ENCODE measurements at regions not wholly inside any gene's neighbourhood (a gene's known extent, or its start where the extent isn't known, plus 50 kb on each side); places are given as distances from the start of the nearest gene placed in this dataset.

DNA sequence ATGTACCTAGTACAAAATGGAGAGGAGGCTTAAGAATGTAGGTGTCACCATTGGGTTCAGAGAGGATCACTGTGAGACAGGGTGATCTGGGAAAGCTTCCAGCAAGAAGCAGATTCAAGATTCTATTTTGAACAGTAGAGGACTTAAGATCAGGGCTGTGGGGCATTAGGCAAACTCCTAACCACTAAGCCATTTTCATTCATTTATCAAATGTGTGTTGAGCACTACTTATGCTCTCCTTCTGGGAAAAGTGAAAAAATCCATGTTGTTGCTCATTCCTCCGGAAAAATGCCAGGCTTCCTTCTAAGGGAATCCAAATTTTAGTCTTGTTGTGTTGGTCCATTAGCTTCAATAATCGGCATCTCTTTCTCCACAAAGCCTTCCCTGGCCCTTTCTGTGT, 163.4 kb downstream of the NUAK1 start:
- Histone ChIP-seq H2AFZ (ENCODE audit: insufficient read depth, low read depth, low read length, poor library complexity, severe bottlenecking) (no peak overlapping the region), H3K4me1 (ENCODE audit: control insufficient read depth in 1 of 2, insufficient read depth in 2 of 2, low read length in 2 of 2) (no peaks in the 10 kb centered on the region), H3K36me3 (replicated peaks in 1 of 2; ENCODE audit: control insufficient read depth in 1 of 2, insufficient read depth in 2 of 2, low read length in 2 of 2) (no peaks in the 10 kb centered on the region), H3K4me3 (replicated peaks in 1 of 3; ENCODE audit: low read depth in 2 of 3, low read length in 3 of 3) (no peak overlapping the region), H3K9me3 (replicated peaks in 1 of 2; ENCODE audit: control insufficient read depth in 1 of 2, insufficient read depth in 1 of 2, low read length in 2 of 2) (no peaks in the 10 kb centered on the region), H3K27ac (ENCODE audit: low read depth in 1 of 2, low read length in 2 of 2) (no peak overlapping the region), H3K4me2 (replicated peaks; ENCODE audit: extremely low read depth, low read length, poor library complexity, severe bottlenecking) (no peak overlapping the region), H4K20me1 (ENCODE audit: insufficient read depth, low read length) (no peaks in the 10 kb centered on the region), H3K27me3 (ENCODE audit: control insufficient read depth in 2 of 2, insufficient read depth in 2 of 2, low read length in 2 of 2) (no peaks in the 10 kb centered on the region), H3K79me2 (ENCODE audit: insufficient read depth, low read length) (no peaks in the 10 kb centered on the region), H3K9ac (ENCODE audit: insufficient read depth, low read length, poor library complexity, severe bottlenecking) (no peak overlapping the region)
- TF ChIP-seq, protein P1, sequence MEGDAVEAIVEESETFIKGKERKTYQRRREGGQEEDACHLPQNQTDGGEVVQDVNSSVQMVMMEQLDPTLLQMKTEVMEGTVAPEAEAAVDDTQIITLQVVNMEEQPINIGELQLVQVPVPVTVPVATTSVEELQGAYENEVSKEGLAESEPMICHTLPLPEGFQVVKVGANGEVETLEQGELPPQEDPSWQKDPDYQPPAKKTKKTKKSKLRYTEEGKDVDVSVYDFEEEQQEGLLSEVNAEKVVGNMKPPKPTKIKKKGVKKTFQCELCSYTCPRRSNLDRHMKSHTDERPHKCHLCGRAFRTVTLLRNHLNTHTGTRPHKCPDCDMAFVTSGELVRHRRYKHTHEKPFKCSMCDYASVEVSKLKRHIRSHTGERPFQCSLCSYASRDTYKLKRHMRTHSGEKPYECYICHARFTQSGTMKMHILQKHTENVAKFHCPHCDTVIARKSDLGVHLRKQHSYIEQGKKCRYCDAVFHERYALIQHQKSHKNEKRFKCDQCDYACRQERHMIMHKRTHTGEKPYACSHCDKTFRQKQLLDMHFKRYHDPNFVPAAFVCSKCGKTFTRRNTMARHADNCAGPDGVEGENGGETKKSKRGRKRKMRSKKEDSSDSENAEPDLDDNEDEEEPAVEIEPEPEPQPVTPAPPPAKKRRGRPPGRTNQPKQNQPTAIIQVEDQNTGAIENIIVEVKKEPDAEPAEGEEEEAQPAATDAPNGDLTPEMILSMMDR (IDR thresholded peaks at IDR 0.05) = no peak
- Mint-ChIP-seq H3K36me3 (no peaks in the 10 kb centered on the region), H3K27ac (no peak overlapping the region), H3K27me3 (ENCODE audit: low read depth in 3 of 3) (peaks cover 0 to 7% (median 3%) of the 10 kb centered on the region in 3 donors), H3K4me3 (no peak overlapping the region), H3K9me3 (peaks cover 0 to 14% (median 4%) of the 10 kb centered on the region in 7 donors), H3K4me1 (no peaks in the 10 kb centered on the region)
- intact Hi-C loops (cut with micrococcal nuclease) = no loop called here
- no peak for DNase-seq
- WGBS (ENCODE audit: insufficient coverage) = 100% methylated on average over 1 of the region's 2 CpGs

DNA sequence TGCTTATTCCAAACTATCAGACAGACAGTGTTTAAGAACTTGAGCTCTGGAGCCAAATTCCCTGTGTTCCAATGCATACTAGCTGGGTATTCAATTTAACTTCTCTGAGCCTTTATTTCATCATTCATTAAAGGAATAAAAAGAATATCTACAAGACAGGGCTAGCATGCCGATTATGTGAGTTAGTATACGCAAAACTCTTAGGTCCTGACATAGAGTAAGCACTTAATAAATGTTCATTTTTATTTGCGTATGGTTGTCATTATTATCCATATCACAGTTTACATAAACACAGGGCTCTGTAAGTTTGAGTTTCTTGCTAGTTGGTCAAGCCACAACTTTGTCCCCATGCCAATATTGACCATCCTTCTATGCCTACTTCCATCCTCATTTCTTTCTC, 161.5 kb downstream of the NUAK1 start:
- Histone ChIP-seq H3K4me3 (replicated peaks in 1 of 3; ENCODE audit: low read depth in 2 of 3, low read length in 3 of 3) (no peak overlapping the region), H3K9ac (ENCODE audit: insufficient read depth, low read length, poor library complexity, severe bottlenecking) (no peak overlapping the region), H3K79me2 (ENCODE audit: insufficient read depth, low read length) (no peaks in the 10 kb centered on the region), H4K20me1 (ENCODE audit: insufficient read depth, low read length) (no peaks in the 10 kb centered on the region), H3K9me3 (replicated peaks in 1 of 2; ENCODE audit: control insufficient read depth in 1 of 2, insufficient read depth in 1 of 2, low read length in 2 of 2) (no peaks in the 10 kb centered on the region), H3K4me1 (ENCODE audit: control insufficient read depth in 1 of 2, insufficient read depth in 2 of 2, low read length in 2 of 2) (no peaks in the 10 kb centered on the region), H2AFZ (ENCODE audit: insufficient read depth, low read depth, low read length, poor library complexity, severe bottlenecking) (no peak overlapping the region), H3K27ac (ENCODE audit: low read depth in 1 of 2, low read length in 2 of 2) (no peak overlapping the region), H3K36me3 (replicated peaks in 1 of 2; ENCODE audit: control insufficient read depth in 1 of 2, insufficient read depth in 2 of 2, low read length in 2 of 2) (no peaks in the 10 kb centered on the region), H3K4me2 (replicated peaks; ENCODE audit: extremely low read depth, low read length, poor library complexity, severe bottlenecking) (no peak overlapping the region), H3K27me3 (ENCODE audit: control insufficient read depth in 2 of 2, insufficient read depth in 2 of 2, low read length in 2 of 2) (no peaks in the 10 kb centered on the region)
- DNase-seq = no peak
- Mint-ChIP-seq H3K9me3 (peaks cover 0 to 8% (median 4%) of the 10 kb centered on the region in 7 donors), H3K27ac (no peak overlapping the region), H3K4me1 (no peaks in the 10 kb centered on the region), H3K4me3 (no peak overlapping the region), H3K36me3 (no peaks in the 10 kb centered on the region), H3K27me3 (ENCODE audit: low read depth in 3 of 3) (peaks cover 0 to 5% (median 0%) of the 10 kb centered on the region in 3 donors)
- intact Hi-C loops (cut with micrococcal nuclease) = no loop called here
- TF ChIP-seq, protein P1 (IDR thresholded peaks at IDR 0.05) = no peak
- no CpG with 5 or more reads among the region's 3 CpGs for WGBS (ENCODE audit: insufficient coverage)
